ENCODE measurements at regions not wholly inside any gene's neighbourhood (a gene's known extent, or its start where the extent isn't known, plus 50 kb on each side); places are given as distances from the start of the nearest gene placed in this dataset.

DNA sequence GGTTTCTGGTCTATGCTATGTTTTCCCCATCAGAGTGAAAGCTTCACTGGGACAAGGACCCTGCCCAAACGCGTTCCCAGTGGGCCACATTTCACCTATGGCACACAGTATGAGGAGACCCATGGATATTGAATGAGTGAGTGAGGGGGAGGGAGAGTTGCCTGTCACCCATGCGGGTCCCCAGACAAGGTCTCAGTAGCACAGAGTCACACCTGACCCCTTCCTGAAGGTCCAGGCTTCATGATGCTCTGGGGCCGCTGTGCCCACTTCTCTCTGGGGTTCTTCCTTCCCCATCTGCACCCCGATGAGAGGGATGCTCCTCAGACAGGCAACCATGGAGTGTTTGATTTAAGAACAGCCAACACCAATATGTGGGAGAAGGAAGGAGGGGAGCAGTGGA is 72.3 kb upstream of the CSF3R start:
- TF ChIP-seq, protein P1, sequence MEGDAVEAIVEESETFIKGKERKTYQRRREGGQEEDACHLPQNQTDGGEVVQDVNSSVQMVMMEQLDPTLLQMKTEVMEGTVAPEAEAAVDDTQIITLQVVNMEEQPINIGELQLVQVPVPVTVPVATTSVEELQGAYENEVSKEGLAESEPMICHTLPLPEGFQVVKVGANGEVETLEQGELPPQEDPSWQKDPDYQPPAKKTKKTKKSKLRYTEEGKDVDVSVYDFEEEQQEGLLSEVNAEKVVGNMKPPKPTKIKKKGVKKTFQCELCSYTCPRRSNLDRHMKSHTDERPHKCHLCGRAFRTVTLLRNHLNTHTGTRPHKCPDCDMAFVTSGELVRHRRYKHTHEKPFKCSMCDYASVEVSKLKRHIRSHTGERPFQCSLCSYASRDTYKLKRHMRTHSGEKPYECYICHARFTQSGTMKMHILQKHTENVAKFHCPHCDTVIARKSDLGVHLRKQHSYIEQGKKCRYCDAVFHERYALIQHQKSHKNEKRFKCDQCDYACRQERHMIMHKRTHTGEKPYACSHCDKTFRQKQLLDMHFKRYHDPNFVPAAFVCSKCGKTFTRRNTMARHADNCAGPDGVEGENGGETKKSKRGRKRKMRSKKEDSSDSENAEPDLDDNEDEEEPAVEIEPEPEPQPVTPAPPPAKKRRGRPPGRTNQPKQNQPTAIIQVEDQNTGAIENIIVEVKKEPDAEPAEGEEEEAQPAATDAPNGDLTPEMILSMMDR (IDR thresholded peaks at IDR 0.05; ENCODE audit: low read depth, low read length) = no peak
- no peak for TF ChIP-seq EZH2phosphoT487 (IDR thresholded peaks at IDR 0.05; ENCODE audit: low read depth)
